SK-N-DZ (cell line): ENCODE measurements at regions not wholly inside any gene's neighbourhood (a gene's known extent, or its start where the extent isn't known, plus 50 kb on each side); places are given as distances from the start of the nearest gene placed in this dataset.

Source experiments
- DNase-seq: peaks from one replicate; pipeline ENCODE4 v3.0.0-alpha.2; 2015; ENCODE audit warnings: low spot score

DNA sequence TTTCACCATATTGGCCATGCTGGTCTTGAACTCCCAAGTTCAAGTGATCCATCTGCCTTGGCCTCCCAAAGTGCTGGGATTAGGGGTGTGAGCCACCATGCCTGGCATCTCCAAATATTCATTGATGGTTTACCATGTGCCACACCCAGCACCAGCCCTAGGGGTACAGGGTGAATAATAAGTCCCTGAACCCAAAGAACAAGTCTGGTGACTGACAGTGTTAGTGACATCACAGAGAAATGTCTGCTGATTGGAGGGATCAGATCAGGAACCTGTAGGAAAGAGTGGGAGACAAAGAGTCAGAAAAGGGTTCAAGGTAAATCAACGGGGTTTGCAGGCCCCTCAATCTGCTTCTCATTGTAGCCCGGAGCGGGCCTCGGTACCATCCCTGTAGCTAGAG, 118.4 kb upstream of the NABP1 start:
- no peak for DNase-seq

DNA sequence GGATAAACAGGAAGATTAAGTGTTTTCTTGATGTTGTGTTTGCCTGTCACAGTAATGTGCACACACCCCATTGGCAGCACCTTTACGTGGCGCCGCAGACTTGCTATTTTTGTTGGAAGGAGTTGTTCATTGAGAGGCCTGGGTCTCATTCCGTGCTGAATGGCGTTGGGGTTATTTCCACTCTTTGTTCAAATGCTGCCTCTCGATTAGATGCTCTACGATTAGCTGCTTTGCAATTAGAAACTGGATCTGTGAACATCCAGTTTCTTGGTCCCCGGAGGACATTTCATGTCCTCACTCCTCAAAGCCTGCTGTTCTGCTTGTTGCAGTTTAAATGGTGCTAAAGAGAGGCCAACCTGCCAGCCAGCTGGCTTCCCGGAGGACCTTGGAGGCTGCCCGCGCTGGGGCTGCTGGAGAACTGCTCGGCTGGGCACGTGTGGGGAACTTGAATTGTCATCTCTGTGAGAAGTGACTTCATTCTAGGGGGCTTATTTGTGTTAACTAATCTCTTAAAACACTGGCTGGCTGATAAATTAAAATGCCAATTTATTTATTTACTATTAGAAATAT, 117.4 kb upstream of the NABP1 start:
- no peak for DNase-seq

DNA sequence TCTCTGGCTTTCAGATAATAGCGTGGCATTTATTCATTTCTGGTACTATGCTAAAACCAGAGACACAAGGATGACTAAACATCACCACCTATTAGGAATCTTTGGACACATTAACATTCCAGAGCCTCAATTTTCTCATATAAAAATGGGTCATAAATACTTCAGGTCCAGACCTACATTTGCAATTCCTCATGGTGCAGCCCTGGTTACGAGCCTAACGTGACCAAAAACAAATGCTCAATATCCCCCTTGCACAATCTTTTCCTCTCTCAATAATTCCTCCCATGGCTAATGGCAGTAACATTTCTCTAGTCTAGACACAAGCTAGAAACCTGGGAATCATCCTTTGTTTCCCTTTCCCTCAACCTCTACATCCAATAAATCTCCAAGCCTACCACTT, 112.8 kb upstream of the NABP1 start:
- no peak for DNase-seq

DNA sequence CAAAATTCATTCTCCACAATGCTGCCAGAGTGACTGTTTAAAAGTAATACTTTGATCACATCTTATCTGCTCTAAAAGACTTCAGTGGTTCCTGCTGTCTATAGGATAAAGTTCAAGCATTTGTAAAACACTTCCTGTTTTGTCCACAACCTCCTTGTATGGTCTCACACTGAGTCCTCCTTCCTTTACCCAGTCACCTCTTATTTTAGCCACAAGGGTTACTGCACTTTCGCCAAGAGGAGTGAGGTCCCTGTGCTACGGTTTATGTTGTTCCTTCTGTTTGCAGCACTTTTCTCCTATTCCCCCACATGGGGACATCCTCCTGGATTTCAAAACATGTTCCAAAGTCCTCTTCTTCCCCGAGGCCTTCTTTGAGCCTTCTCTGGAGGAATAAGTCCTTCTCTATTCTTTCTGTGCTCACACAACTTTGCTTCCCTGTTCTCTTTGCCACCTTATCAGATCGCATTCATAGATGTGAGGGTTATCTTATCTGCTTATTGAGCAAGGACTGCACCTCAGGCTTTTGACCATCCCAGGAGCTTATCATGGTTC, 112.2 kb upstream of the NABP1 start:
- DNase-seq, result no peak

DNA sequence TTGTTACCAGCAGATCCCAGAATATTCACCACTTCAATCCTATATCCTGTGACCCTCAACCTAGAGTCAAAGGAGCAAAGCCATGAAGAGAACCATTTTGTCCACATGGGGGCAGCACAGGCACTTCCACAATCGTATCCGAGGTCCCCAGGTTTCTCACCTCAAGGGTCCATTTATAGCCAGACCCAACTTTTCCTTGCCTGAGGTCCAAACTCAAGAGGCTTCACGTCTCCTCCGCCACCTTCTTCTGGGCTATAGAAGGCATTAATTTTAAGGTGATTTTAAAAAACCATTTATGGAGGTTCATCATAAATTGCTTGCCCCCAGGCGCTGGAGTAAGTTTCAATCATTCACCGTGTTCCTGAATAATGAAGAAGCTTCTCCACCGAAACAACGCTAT, 111.6 kb upstream of the NABP1 start:
- peak; percentile 65 for DNase-seq

DNA sequence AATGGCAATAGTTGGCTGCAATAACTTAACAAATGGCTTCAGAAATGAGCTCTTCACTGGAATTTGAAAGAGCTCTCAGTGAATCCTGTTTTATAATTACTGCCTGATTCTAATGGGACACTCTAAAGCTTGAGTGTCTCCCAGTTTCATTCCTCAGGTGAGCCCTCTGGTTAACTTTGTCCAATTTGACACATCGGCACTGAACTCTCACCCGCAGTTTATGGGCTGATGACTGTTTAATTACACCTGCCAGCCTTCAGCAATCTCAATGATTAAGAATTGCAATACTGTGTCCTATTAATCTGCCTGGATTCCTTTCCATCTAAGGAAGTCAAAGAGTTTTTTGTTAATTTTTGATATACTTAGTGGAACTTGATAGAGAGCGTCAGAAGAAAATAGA, 110.7 kb upstream of the NABP1 start:
- DNase-seq, result no peak

DNA sequence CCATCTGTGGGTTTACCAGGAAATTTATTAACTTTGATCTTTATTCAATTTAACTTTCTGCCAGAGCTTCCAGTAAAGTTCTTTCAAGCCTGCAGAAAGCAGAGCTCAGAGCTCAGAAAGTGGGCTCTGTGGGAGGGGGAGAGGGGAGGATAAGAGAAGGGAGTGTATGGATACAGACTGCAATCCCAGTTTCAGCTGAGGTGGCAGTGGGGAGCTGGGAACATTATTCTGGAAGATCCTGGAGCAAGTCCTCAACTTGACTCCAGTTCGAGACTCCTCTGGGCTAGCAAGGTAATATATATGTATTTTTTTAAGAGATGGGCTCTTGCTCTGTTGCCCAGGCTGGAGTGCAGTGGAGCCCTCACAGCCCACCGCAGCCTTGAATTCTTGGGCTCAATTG, 108.9 kb upstream of the NABP1 start:
- DNase-seq, result no peak

DNA sequence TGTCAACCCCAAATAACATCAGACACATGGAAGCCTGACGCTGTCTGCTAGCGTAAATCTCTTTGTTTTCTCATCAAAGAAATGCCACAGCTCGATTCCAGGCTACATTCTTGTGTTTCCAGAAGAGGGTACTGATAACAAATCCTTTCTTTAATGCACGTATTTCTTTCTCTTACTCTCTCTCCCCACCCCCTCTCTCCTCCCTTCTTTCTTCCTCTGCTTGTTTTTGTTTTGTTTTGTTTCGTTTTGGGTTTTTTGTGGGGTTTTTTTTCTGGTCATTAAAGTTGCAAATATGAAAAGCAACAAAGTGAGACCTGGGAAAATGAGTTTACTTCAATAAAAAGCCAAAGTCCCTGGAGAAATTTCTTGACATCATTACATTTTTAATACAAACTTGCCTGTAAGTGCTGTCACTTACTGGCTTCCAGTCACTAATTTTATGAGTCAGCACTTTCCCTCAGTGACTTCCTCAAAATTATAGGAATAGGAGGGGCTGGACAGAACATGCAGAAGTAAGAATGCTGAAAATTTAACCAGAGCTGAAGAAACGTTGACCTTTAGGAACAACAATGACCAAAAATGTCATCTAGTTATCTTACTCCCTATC, 106.7 kb upstream of the NABP1 start:
- DNase-seq, result no peak

DNA sequence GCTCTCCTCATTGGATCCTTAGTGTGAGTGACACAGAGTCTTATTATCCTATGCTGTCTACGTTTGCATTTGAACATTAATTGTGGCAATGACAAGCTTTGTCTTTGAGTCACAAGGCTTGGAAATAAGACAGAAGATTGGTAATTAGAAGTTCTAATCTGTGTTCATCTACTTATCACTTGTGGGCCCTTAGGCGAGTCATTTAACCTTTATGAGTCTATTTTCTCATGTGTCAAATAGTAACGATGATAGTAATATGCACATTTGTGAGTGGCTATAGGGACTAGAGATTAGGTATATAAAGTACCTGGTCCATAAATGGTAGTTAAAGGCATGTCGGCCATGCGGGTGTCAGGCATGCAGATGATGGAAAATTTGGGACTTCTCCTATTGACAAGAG, 105.6 kb upstream of the NABP1 start:
- no peak for DNase-seq

DNA sequence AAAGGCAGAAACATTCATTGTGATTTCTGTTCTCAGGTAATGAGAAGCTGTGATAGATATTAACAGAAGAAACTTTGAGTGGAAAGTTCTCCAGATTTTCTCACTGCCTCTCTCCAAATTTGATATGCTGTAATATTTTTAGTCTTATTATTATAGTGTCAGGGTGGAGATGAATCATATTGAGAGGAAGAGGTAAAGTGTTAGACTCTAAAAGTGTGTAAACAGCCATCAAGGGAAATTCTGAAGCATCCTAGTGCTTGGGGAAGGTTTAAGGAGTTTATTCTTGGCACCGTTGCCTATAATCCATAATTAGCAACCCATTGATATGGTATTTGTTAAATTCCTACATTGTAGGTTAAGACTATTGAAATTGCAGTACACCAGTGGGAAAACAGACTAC, 104.7 kb upstream of the NABP1 start:
- no peak for DNase-seq

DNA sequence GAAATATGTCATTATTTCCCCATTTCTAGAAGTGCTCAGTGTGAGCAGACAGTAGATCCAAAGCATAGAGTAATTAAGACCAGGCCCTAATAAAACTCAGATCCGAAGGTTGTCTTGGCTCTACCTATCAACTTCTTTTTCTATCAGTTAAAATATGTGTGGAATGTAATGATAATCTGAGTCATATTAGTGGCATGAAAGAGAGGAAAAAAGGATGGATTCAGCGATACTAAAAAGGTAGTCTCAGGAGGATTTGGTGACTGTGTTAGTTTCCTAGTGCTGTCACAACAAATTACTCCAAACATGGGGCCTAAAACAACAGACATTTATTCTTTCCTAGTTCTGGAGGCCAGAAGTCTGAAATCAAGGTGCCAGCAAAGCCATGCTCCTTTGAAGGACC, 103.7 kb upstream of the NABP1 start:
- DNase-seq, result no peak

DNA sequence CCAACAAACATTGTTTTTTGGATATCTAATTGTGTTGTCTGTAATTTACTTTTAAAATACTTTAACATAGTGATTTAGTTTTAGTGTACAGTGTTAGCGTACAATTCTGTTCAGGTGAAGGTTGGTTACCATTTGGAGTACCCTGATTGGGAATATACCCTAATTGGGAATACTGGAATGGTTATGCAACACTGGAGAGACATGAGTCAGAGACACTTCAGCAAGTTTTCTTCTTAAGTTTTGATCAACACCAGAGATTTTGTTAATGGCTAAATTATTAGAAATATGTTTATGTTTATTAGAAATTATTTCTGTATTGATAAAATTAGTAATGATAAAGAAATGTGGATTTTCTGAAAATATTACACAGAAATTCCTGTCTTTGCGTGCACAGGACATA, 100.3 kb upstream of the NABP1 start:
- no peak for DNase-seq

DNA sequence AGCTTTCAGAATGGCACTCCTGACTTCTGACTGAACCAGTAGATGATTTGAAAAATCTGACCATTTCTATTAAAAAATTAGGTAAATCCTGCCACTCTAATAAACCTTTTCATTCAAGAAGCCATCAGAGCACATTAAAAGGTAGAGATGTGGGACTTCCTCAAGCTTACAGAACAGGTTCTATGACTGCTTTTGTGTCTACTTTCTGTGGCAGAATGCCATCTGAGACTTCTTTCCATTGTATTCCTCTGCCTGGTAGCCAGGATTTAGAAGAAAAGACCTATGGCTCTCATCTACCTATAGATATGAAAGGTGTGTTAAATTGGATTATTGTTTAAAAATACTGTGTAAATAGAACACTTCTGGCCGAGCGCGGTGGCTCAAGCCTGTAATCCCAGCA, 99.9 kb upstream of the NABP1 start:
- no peak for DNase-seq

DNA sequence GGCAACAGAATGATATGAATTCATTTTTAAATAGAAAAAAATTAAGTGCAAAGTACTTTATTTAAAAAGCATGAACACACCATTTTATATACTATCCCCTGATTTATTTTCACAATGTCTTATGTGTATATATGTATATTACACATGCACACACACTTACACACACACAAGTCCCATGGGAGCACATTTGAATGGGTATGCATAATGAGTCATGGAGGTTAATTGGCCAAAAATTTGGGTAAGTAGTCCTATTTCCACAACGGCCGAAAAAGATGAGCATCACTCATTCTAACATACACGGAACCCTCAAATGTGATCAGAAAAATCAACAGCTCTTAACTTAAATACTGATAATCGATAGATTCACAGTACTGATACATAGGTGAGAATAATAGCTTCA, 97.4 kb upstream of the NABP1 start:
- no peak for DNase-seq

DNA sequence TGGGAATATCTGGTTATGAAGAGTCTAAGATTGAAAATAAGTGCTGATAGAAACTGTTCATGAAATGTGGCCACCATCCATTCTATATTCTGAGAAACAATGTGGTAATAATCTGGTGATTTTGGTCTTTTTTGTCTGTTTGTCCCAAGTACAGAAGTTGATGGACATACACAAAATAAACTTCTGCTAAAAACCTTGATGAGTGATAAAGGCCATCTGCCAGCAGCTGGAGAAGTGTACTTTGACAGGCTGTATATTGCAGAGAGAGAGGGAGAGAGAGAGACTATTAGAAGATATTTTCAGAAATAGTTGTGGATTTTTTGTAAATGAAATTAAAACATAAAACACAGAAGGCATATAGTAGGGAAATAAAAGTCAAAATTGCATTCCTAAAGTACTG, 96.9 kb upstream of the NABP1 start:
- no peak for DNase-seq

DNA sequence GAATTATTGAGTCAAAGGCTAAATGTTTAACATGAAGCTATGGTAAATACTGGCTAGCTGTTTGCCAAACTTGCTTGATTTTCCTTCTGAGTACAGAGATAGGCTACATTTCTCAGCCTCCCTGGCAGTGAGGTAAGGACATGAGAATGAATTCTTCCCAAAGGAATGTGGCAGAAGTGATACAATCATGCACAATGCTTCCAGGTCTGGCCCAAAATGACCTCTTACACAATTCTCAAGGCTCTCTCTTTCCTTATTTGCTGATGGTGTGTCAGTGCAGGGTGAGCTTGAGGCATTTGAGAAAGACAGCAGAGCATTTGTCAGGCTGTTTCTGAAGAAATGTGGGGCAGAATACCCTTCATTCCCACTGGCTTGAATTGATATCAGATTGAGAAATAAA, 95.6 kb upstream of the NABP1 start:
- DNase-seq, result no peak

DNA sequence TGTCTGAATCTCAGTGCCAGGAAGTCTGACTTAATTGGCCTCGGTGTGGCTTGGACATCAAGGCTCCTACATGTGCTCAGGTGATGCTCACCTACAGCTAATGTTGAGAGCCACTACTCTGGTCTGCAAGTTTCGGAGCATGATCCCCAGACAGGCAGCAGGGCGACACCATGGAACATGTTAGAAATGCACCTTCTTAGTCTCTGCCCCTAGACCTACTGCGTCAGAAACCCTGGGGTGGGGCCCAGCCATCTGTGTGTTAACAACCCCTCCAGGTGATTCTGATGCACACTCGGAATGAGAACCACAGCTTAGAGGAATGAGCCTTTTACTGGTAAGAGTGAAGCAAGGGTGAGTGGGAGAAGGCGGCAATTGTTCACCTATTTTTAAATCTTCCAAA, 86.9 kb upstream of the NABP1 start:
- no peak for DNase-seq

DNA sequence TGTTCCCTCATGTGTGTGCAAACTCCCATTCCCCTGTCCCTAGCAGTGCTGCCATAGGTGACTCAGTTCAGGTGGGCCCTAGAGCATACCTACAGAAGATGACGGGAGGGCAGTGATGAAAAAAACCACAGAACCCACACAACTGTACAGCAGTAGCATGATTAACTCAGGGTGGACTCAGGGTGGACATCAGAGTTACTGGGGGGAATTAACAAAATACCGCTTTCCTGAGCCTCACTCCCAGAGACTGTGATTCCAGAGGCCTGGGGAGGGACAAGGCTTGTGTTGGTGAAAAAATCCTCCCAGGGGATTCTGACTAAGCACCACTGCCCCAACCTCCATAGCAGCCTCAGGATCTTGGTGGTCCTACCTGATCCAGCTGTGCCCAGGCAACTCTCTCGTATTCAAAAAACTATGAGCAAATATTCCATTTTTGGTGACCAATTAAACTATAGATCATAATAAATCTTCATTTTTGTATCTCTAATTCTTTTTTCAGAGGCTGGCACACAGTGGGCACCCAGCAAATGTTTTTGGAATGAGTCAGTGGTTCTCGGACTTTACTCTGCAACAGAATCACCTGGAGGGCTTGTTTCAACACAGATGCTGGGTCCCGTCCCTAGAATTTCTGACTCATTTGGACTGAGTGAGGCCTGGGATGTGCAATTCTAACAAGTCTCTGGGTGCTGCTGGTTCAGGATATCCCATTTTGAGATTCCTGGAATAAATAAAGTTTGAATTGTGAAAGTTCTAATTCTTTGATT, 84.1 kb upstream of the NABP1 start:
- DNase-seq, result no peak

DNA sequence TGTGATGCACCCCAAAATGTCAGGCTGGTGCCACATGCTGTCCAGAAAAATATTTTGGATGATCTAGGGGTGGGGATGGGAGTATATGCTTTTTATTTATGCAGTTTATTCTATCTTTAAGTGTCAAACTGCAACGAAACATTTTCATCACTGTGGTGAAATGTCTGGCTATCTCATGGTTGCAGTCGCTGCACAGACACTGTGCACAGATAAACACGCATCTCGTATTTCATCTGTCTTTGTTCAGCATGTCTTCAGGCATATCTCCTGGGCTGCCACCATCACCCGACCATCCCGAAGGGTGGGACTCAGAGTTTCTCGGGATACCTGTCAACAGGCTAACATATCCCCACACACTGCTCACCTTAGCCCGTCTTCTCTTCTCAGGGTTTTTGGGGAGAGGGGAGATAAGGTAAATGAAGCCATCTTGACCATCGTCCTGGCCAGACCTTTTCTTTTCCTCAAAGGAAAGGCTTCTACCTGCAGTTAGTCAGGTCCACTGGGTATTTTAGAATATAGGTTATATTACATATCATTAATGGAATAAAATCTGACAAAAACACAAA, 80.7 kb upstream of the NABP1 start:
- DNase-seq, result peak; percentile 9

DNA sequence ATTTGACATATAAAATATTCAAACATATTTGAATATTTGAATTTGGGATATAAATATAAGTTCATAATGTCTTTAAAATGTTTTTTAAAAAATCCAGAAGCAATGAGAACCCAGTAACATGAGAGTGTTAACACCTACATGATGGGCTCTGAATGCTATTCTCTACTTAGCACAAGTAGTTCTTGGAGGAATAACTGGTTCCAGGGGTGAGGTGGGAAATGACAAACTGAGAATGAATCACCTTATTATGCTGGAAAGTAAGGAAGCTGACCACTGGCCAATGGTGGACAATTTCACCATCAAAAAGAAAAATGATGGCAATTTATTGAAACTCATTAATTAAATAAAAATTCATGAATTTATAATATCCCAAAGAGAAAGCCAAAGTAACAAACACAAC, 79.6 kb upstream of the NABP1 start:
- DNase-seq, result no peak

DNA sequence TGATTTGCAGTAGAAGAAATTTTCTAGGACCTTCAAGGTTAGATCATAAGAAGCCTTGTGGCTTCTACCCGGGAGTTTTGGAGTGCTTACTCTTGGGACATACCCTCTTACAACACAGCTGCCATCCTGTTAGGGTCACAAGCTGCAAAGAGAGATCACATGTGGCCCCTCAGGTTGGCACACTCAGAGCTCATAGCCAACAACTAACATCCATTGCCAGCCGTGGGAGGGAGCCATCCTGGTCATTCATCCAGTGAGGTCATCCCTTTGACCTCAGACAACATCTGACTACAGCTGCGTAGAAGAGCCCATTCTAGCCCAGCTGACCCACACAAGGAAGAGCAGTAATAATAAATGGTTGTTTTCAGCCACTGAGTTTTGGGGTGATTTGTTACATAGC, 76.9 kb upstream of the NABP1 start:
- DNase-seq, result no peak

DNA sequence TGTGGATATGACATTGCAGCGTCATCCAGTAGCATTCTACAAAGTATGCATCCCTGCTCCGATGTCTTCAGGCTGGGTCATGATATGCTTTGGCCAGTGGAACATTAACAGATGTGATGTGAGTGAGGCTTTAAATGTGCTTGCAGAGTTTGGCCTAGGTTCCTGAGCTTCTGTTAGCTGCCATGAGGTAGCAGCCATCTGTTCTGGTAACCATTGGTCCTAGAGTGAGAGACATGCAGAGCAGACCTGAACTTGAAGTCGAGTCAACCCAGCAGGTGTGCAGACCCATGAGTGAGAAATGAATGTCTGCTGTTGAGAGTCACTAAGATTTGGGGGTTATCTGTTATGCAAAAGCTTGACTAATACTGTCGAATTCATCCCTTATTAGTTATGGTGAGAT, 73.8 kb upstream of the NABP1 start:
- no peak for DNase-seq

DNA sequence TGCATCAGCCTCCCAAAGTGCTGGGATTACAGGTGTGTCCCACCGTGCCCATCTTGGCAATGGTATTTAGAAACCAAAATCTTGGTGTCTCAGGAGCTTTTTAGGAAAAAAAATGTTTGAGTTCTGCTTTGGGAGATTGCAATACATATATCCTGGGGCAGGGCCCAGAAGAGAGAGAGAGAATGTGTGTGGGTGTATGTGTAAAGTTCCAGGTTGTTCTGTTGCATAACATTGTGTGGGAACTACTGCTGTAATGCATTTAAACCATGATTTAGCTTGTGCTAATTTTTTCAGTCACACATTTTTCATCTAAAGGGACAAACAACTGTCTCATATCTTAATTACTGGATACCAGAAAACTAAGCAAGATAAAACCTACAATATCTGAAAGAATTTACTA, 70.8 kb upstream of the NABP1 start:
- no peak for DNase-seq
